Hematopoietic multipotent progenitor cell (in vitro differentiated cells): ENCODE measurements at regions not wholly inside any gene's neighbourhood (a gene's known extent, or its start where the extent isn't known, plus 50 kb on each side); places are given as distances from the start of the nearest gene placed in this dataset.
A peak's percentile ranks its signal among the peaks of the same experiment; 100 is the strongest.

Experiments used
- DNase-seq, 3 donors: peaks; one replicate each; pipeline ENCODE4 v3.0.0-alpha.2; 2011 to 2015; ENCODE audit warnings: low read depth in 2 of 3, low spot score in 2 of 3

GRCh38 chr15:95266451-95267061 lies 1035.2 kb downstream of the MCTP2 start:
- no peak for DNase-seq

GRCh38 chr15:95267481-95267880 lies 1036.1 kb downstream of the MCTP2 start:
- DNase-seq: no peak

- DNase-seq: no peak
Observed at GRCh38 chr15:95269242-95270183, 1038.2 kb downstream of the MCTP2 start.

- DNase-seq: no peak
Observed at GRCh38 chr15:95274101-95274500, 1042.7 kb downstream of the MCTP2 start.

GRCh38 chr15:95277266-95277665 lies 1045.9 kb downstream of the MCTP2 start:
- DNase-seq: no peak

- no peak for DNase-seq
Observed at GRCh38 chr15:95278532-95279245, 1047.3 kb downstream of the MCTP2 start.

- DNase-seq: no peak
Observed at GRCh38 chr15:95279277-95280019, 1048.1 kb downstream of the MCTP2 start.

- no peak for DNase-seq
Observed at GRCh38 chr15:95280711-95281110, 1049.3 kb downstream of the MCTP2 start.

- no peak for DNase-seq
Observed at GRCh38 chr15:95281470-95281869, 1049.0 kb upstream of the NR2F2 start.

GRCh38 chr15:95284492-95284891 lies 1046.0 kb upstream of the NR2F2 start:
- DNase-seq: no peak

GRCh38 chr15:95284933-95285421 lies 1045.5 kb upstream of the NR2F2 start:
- DNase-seq: peak in 2 of 3 donors; percentile 24 to 64

- DNase-seq: no peak
Observed at GRCh38 chr15:95286352-95286880, 1044.1 kb upstream of the NR2F2 start.

- no peak for DNase-seq
Observed at GRCh38 chr15:95287720-95288103, 1042.8 kb upstream of the NR2F2 start.

- no peak for DNase-seq
Observed at GRCh38 chr15:95288626-95289025, 1041.9 kb upstream of the NR2F2 start.

- DNase-seq: no peak
Observed at GRCh38 chr15:95290176-95290974, 1040.1 kb upstream of the NR2F2 start.

GRCh38 chr15:95291898-95292472 lies 1038.5 kb upstream of the NR2F2 start:
- peak in 2 of 3 donors; percentile 29 to 52 for DNase-seq

- no peak for DNase-seq
Observed at GRCh38 chr15:95292785-95293450, 1037.6 kb upstream of the NR2F2 start.

GRCh38 chr15:95293456-95294031 lies 1037.0 kb upstream of the NR2F2 start:
- DNase-seq: no peak
